ENCODE measurements at regions not wholly inside any gene's neighbourhood (a gene's known extent, or its start where the extent isn't known, plus 50 kb on each side); places are given as distances from the start of the nearest gene placed in this dataset.

DNA sequence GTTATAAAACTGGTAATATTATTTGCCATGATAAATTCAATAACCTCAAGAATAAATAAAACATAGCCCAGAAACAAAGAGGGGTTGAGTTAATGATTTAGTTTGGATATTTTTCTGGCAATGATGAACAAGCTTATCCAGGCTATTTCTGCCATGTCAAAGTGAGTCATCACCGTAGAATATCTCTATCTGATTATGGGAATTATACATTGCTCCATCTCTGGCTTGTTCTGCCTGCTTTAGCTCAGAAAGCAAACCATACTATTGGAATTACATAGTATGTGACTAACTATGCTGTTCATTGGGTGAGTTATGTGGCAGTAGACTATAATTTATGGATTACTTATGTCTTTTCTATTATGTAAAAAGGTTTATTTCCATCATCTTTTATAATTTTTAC is 680.1 kb upstream of the AADAT start:
- dilution Hi-C loops (cut with MboI; ENCODE audit: extremely low pct_ligation_motif_present, low sequenced_read_pairs), result no loop called here

DNA sequence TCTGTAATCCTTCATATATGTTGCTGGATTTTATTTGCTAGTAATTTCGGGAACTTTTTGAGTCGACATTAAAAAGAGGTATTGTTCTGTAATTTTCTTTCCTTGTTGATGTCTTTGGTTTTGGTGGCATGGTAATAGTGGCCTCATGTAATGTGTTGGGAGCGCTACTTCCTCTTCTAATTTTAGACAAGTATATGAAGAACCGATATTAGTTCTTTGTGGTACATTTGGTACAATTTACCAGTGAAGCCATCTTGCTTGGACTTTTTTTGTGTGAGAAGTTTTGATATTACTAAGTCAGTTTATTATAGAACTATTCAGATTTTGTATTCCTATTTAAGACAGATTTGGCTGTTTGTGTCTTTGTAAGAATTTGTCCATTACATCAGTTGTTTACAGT is 669.2 kb upstream of the AADAT start:
- H3K9ac ChIP-seq (ENCODE audit: control insufficient read depth, extremely low read depth, insufficient read depth, low read length), result no peak overlapping the region
- H3K4me2 ChIP-seq (ENCODE audit: control insufficient read depth, extremely low read depth, insufficient read depth, low read depth, low read length), result no peak overlapping the region
- no peaks in the 10 kb centered on the region for H3K9me3 ChIP-seq (ENCODE audit: control insufficient read depth, low read depth, low read length)
- no peaks in the 10 kb centered on the region for H3K36me3 ChIP-seq (ENCODE audit: control insufficient read depth in 2 of 2, extremely low read depth in 1 of 2, insufficient read depth in 2 of 2, low read length in 2 of 2)
- no peak for TF ChIP-seq EZH2 (IDR thresholded peaks at IDR 0.05; ENCODE audit: low read length)
- TF ChIP-seq, protein P1, sequence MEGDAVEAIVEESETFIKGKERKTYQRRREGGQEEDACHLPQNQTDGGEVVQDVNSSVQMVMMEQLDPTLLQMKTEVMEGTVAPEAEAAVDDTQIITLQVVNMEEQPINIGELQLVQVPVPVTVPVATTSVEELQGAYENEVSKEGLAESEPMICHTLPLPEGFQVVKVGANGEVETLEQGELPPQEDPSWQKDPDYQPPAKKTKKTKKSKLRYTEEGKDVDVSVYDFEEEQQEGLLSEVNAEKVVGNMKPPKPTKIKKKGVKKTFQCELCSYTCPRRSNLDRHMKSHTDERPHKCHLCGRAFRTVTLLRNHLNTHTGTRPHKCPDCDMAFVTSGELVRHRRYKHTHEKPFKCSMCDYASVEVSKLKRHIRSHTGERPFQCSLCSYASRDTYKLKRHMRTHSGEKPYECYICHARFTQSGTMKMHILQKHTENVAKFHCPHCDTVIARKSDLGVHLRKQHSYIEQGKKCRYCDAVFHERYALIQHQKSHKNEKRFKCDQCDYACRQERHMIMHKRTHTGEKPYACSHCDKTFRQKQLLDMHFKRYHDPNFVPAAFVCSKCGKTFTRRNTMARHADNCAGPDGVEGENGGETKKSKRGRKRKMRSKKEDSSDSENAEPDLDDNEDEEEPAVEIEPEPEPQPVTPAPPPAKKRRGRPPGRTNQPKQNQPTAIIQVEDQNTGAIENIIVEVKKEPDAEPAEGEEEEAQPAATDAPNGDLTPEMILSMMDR (optimal IDR thresholded peaks at IDR 0.05 in 1 of 3, IDR thresholded peaks at IDR 0.05 in 1 of 3, conservative IDR thresholded peaks at IDR 0.05 in 1 of 3; ENCODE audit: extremely low read depth in 1 of 3, insufficient read depth in 2 of 3, low read length in 3 of 3), result no peak
- dilution Hi-C loops (cut with MboI; ENCODE audit: extremely low pct_ligation_motif_present, low sequenced_read_pairs), result no loop called here
- H3K27ac ChIP-seq (ENCODE audit: control insufficient read depth, insufficient read depth, low read length), result no peak overlapping the region
- no peaks in the 10 kb centered on the region for H3K9me1 ChIP-seq (ENCODE audit: control insufficient read depth, extremely low read depth, insufficient read depth, low read length)
- H2AFZ ChIP-seq (ENCODE audit: control insufficient read depth, low read length), result no peak overlapping the region
- H3K79me2 ChIP-seq (ENCODE audit: control insufficient read depth, insufficient read depth, low read length), result no peaks in the 10 kb centered on the region
- H3K27me3 ChIP-seq (ENCODE audit: control insufficient read depth, extremely low read depth, insufficient read depth, low read length), result no peaks in the 10 kb centered on the region
- DNase-seq (ENCODE audit: low read depth, low spot score) (no peak), FAIRE-seq (no peak)
- H4K20me1 ChIP-seq (ENCODE audit: control insufficient read depth, extremely low read depth, insufficient read depth, low read length), result no peaks in the 10 kb centered on the region
- no peaks in the 10 kb centered on the region for H3K4me1 ChIP-seq (ENCODE audit: control insufficient read depth, extremely low read depth, insufficient read depth, low read length)
- no peak overlapping the region for H3K4me3 ChIP-seq (ENCODE audit: control insufficient read depth in 2 of 3, extremely low read depth in 1 of 3, insufficient read depth in 2 of 3, low read depth in 1 of 3, low read length in 3 of 3)

More for the DNA sequence above, 680.1 kb upstream of the AADAT start:
- DNase-seq (ENCODE audit: low read depth, low spot score) (no peak), FAIRE-seq (no peak)
- Histone ChIP-seq H3K4me1 (ENCODE audit: control insufficient read depth, extremely low read depth, insufficient read depth, low read length) (no peaks in the 10 kb centered on the region), H3K27ac (ENCODE audit: control insufficient read depth, insufficient read depth, low read length) (no peak overlapping the region), H4K20me1 (ENCODE audit: control insufficient read depth, extremely low read depth, insufficient read depth, low read length) (no peaks in the 10 kb centered on the region), H2AFZ (ENCODE audit: control insufficient read depth, low read length) (no peak overlapping the region), H3K27me3 (ENCODE audit: control insufficient read depth, extremely low read depth, insufficient read depth, low read length) (no peaks in the 10 kb centered on the region), H3K4me2 (ENCODE audit: control insufficient read depth, extremely low read depth, insufficient read depth, low read depth, low read length) (no peak overlapping the region), H3K9me1 (ENCODE audit: control insufficient read depth, extremely low read depth, insufficient read depth, low read length) (no peaks in the 10 kb centered on the region), H3K9me3 (ENCODE audit: control insufficient read depth, low read depth, low read length) (no peaks in the 10 kb centered on the region), H3K36me3 (ENCODE audit: control insufficient read depth in 2 of 2, extremely low read depth in 1 of 2, insufficient read depth in 2 of 2, low read length in 2 of 2) (no peaks in the 10 kb centered on the region), H3K9ac (ENCODE audit: control insufficient read depth, extremely low read depth, insufficient read depth, low read length) (no peak overlapping the region), H3K79me2 (ENCODE audit: control insufficient read depth, insufficient read depth, low read length) (no peaks in the 10 kb centered on the region), H3K4me3 (ENCODE audit: control insufficient read depth in 2 of 3, extremely low read depth in 1 of 3, insufficient read depth in 2 of 3, low read depth in 1 of 3, low read length in 3 of 3) (no peak overlapping the region)
- TF ChIP-seq EZH2 (IDR thresholded peaks at IDR 0.05; ENCODE audit: low read length), result no peak
- TF ChIP-seq, protein P1 (optimal IDR thresholded peaks at IDR 0.05 in 1 of 3, IDR thresholded peaks at IDR 0.05 in 1 of 3, conservative IDR thresholded peaks at IDR 0.05 in 1 of 3; ENCODE audit: extremely low read depth in 1 of 3, insufficient read depth in 2 of 3, low read length in 3 of 3), result no peak
